ENCODE measurements at regions not wholly inside any gene's neighbourhood (a gene's known extent, or its start where the extent isn't known, plus 50 kb on each side); places are given as distances from the start of the nearest gene placed in this dataset. TPM values are rescaled to one million over a fixed set of nuclear protein-coding genes. Genes with fewer than 3 reads are reported as not detected.

GRCh38 chr12:74482115-74482514 is 55.5 kb upstream of the ATXN7L3B start:
- Histone ChIP-seq H3K79me2 (ENCODE audit: control insufficient read depth, insufficient read depth, low read length) (no peaks in the 10 kb centered on the region), H3K4me3 (ENCODE audit: control extremely low read depth in 1 of 5, extremely low read depth in 1 of 5, insufficient read depth in 1 of 5, low read depth in 2 of 5, low read length in 4 of 5) (no peak overlapping the region), H3K27ac (ENCODE audit: low read length in 2 of 2) (no peak overlapping the region), H3K36me3 (replicated peaks in 1 of 2; ENCODE audit: control extremely low read depth in 1 of 2, control insufficient read depth in 1 of 2, extremely low read depth in 1 of 2, insufficient read depth in 2 of 2, low read length in 1 of 2) (no peaks in the 10 kb centered on the region), H3K4me2 (replicated peaks; ENCODE audit: low read depth, low read length, poor library complexity, severe bottlenecking) (no peak overlapping the region), H4K20me1 (ENCODE audit: control insufficient read depth, insufficient read depth, low read length, poor library complexity, severe bottlenecking) (no peaks in the 10 kb centered on the region), H3K9me3 (ENCODE audit: control extremely low read depth in 1 of 3, control insufficient read depth in 2 of 3, insufficient read depth in 1 of 3, low read length in 2 of 3) (no peaks in the 10 kb centered on the region), H3K27me3 (replicated peaks in 1 of 4; ENCODE audit: control extremely low read depth in 1 of 4, control insufficient read depth in 3 of 4, insufficient read depth in 4 of 4, low read length in 3 of 4) (no peaks in the 10 kb centered on the region), H3K9ac (ENCODE audit: low read length) (no peak overlapping the region), H3K4me1 (ENCODE audit: control insufficient read depth in 2 of 2, insufficient read depth in 2 of 2, low read length in 2 of 2) (no peaks in the 10 kb centered on the region), H2AFZ (ENCODE audit: insufficient read depth, low read depth, low read length, poor library complexity, severe bottlenecking) (no peak overlapping the region)
- Mint-ChIP-seq H3K4me1 (no peaks in the 10 kb centered on the region), H3K4me3 (no peak overlapping the region), H3K27me3 (peaks cover 5% of the 10 kb centered on the region), H3K27ac (no peak overlapping the region), H3K9me3 (ENCODE audit: insufficient read depth) (no peaks in the 10 kb centered on the region)
- DNase-seq (no peak), ATAC-seq (ENCODE audit: low read depth) (no peak)
- CTCF ChIA-PET: no interaction called here
- no peak for TF ChIP-seq EZH2 (IDR thresholded peaks at IDR 0.05; ENCODE audit: borderline replicate concordance, insufficient read depth, low read depth, low read length, poor library complexity, severe bottlenecking)
- TF ChIP-seq CTCF (IDR thresholded peaks at IDR 0.05): no peak
- intact Hi-C loops (cut with micrococcal nuclease): no loop called here
- POLR2A ChIA-PET: no interaction called here

- intact Hi-C loops (cut with micrococcal nuclease): no loop called here
- POLR2A ChIA-PET: no interaction called here
- Histone ChIP-seq H3K4me1 (ENCODE audit: control insufficient read depth in 2 of 2, insufficient read depth in 2 of 2, low read length in 2 of 2) (no peaks in the 10 kb centered on the region), H3K9ac (ENCODE audit: low read length) (no peak overlapping the region), H2AFZ (ENCODE audit: insufficient read depth, low read depth, low read length, poor library complexity, severe bottlenecking) (no peak overlapping the region), H3K4me3 (ENCODE audit: control extremely low read depth in 1 of 5, extremely low read depth in 1 of 5, insufficient read depth in 1 of 5, low read depth in 2 of 5, low read length in 4 of 5) (no peak overlapping the region), H3K36me3 (replicated peaks in 1 of 2; ENCODE audit: control extremely low read depth in 1 of 2, control insufficient read depth in 1 of 2, extremely low read depth in 1 of 2, insufficient read depth in 2 of 2, low read length in 1 of 2) (no peaks in the 10 kb centered on the region), H3K79me2 (ENCODE audit: control insufficient read depth, insufficient read depth, low read length) (no peaks in the 10 kb centered on the region), H3K4me2 (replicated peaks; ENCODE audit: low read depth, low read length, poor library complexity, severe bottlenecking) (no peak overlapping the region), H3K27ac (ENCODE audit: low read length in 2 of 2) (no peak overlapping the region), H4K20me1 (ENCODE audit: control insufficient read depth, insufficient read depth, low read length, poor library complexity, severe bottlenecking) (no peaks in the 10 kb centered on the region), H3K27me3 (replicated peaks in 1 of 4; ENCODE audit: control extremely low read depth in 1 of 4, control insufficient read depth in 3 of 4, insufficient read depth in 4 of 4, low read length in 3 of 4) (no peaks in the 10 kb centered on the region), H3K9me3 (ENCODE audit: control extremely low read depth in 1 of 3, control insufficient read depth in 2 of 3, insufficient read depth in 1 of 3, low read length in 2 of 3) (no peaks in the 10 kb centered on the region)
- ATAC-seq (ENCODE audit: low read depth): no peak
- Mint-ChIP-seq H3K9me3 (ENCODE audit: insufficient read depth) (no peaks in the 10 kb centered on the region), H3K27me3 (peaks cover 5% of the 10 kb centered on the region), H3K4me1 (peaks cover under 1% of the 10 kb centered on the region), H3K4me3 (no peak overlapping the region), H3K27ac (no peak overlapping the region)
- CTCF ChIA-PET: no interaction called here
- no CpG with 5 or more reads among the region's 3 CpGs for WGBS (ENCODE audit: insufficient coverage)
- no peak for DNase-seq
- TF ChIP-seq EZH2 (IDR thresholded peaks at IDR 0.05; ENCODE audit: borderline replicate concordance, insufficient read depth, low read depth, low read length, poor library complexity, severe bottlenecking): no peak
- no peak for TF ChIP-seq CTCF (IDR thresholded peaks at IDR 0.05)
Measured at GRCh38 chr12:74483057-74483456, 54.6 kb upstream of the ATXN7L3B start.

Small RNA genes lying in the stretch of these regions (small RNA-seq; reads per million reads assigned to genes)
- gene AC090502.2 (ENCODE audit: insufficient read length, low read depth, low replicate concordance): not detected
- 0.57 reads per million for gene RF00096 (ENCODE audit: insufficient read length, low read depth, low replicate concordance)
- not detected for gene RNU6-1012P (ENCODE audit: insufficient read length, low read depth, low replicate concordance)

All from B cell (primary cell).